Activated T-cell treated with anti-CD3 and anti-CD28 coated beads, Interleukin-2, amount 50 U/mL, for 4 hours (primary cell): ENCODE measurements at regions not wholly inside any gene's neighbourhood (a gene's known extent, or its start where the extent isn't known, plus 50 kb on each side); places are given as distances from the start of the nearest gene placed in this dataset.

ENCODE experiments used
- ATAC-seq, 2 donors: fragments of 200-7000 bp; cut with Tn5 transposase; one replicate each; pipeline ENCODE4 v1.10.0; 2021
- DNase-seq: peaks from one replicate; pipeline ENCODE4 v3.0.0-alpha.2; 2020
- H3K27me3 Mint-ChIP-seq: one replicate; pipeline ENCODE4 v1.8.0; 2021; ENCODE audit warnings: low read depth, mixed read lengths
- H3K36me3 Mint-ChIP-seq: one replicate; pipeline ENCODE4 v1.8.0; 2022; ENCODE audit warnings: mixed read lengths; ENCODE audit not compliant: insufficient read depth
- H3K4me1 Mint-ChIP-seq: one replicate; pipeline ENCODE4 v1.8.0; 2021; ENCODE audit warnings: low read depth, mixed read lengths
- H3K4me3 Mint-ChIP-seq: one replicate; pipeline ENCODE4 v1.8.0; 2021; ENCODE audit warnings: mild to moderate bottlenecking, moderate library complexity, mixed read lengths
- H3K9me3 Mint-ChIP-seq: one replicate; pipeline ENCODE4 v1.8.0; 2021; ENCODE audit warnings: mixed read lengths

DNA sequence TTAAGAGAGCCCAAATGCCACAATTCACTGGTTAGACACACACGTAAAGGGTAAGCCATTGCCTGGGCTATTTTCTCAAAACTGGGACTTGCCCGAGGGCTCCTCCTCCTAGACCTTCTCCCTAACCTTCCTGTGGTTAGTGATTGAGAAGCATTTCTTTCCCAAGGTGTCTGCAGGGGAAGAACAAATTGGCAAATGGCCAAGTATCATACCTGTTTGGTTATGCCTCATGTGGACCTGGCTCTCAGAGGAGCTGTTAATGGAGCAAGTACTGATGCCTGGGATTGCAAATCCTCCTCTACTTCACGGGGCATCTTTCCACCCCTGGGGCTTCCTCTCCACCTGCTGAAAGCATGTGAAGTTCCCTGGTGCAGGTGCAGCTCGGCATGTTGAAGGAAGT lies 187.5 kb upstream of the CYRIA start:
- Mint-ChIP-seq H3K36me3 (no peaks in the 10 kb centered on the region), H3K4me1 (no peaks in the 10 kb centered on the region), H3K4me3 (no peak overlapping the region), H3K27me3 (no peaks in the 10 kb centered on the region), H3K9me3 (peaks cover 5% of the 10 kb centered on the region)
- ATAC-seq (no peak), DNase-seq (no peak)

DNA sequence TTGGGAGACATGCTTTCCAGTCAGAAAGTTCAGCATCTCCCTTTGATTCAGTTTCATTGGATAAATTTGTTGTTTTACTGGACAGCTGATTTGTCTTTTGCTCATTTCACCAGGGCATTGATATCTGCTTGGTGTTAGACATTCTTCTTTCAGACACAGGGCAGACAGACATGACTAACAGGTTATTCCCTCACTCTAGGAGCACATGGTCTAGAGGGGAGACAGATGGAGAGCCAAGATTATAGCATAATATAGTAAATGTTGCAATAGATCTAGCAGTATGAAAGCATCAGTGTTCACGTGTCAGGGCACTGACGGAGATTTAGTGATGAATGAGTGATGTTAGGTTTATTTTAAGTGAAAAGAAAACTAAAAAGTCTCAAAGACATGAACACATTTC lies 187.0 kb upstream of the CYRIA start:
- DNase-seq (no peak), ATAC-seq (no peak)
- Mint-ChIP-seq H3K4me1 (no peaks in the 10 kb centered on the region), H3K9me3 (peaks cover under 1% of the 10 kb centered on the region), H3K27me3 (no peaks in the 10 kb centered on the region), H3K4me3 (no peak overlapping the region), H3K36me3 (no peaks in the 10 kb centered on the region)

DNA sequence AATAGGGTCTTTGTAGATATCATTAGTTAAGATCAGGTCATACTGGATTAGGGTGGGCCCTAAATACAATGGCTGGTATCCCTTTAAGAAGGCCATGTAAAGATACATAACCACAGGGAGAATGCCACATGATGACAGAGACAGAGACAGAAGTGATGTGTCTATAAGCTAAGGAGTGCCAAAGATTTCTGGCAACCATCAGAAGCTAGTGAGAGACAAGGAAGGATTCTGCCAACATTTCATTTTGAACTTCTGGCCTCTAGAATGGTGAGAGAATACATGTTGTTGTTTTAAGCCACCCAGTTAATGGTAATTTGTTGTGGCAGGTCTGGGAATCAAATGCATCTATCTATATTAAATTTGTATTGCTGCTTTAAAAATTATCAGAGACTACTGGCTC lies 185.5 kb upstream of the CYRIA start:
- Mint-ChIP-seq H3K4me1 (no peaks in the 10 kb centered on the region), H3K36me3 (no peaks in the 10 kb centered on the region), H3K4me3 (no peak overlapping the region), H3K9me3 (no peaks in the 10 kb centered on the region), H3K27me3 (no peaks in the 10 kb centered on the region)
- ATAC-seq: no peak
- DNase-seq: no peak

DNA sequence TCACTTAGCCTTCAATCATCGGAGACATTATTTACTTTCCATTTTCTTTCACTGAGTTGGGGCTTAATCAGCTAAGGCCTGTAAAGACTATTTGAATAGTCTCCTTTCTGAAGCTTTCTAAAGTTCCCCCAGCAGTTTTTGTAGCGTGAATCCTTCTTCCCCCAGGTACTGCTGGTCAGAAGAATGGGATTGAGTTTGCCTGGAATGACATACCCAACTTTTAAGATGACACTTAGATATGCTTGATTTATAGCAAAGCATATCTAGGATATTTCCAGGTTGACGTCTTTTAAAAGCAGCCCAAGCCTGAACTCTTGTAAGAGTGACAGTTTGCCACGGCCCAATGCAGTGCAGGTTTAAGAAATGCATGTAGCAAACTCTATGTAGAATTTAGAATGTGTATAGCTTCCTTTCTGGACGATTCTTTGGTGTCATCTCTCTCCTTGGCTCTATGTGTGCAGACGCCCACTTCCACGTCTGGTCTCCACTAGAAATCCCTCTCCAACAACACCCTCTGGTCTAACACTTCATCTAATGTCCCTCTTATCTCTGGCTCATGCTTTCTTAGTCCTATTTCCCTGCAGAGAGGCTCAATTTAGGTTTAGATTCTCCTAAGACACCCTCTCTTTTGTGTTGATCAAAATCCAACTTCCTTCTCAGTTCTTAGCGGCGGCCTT lies 175.0 kb upstream of the CYRIA start:
- Mint-ChIP-seq H3K4me1 (no peaks in the 10 kb centered on the region), H3K4me3 (no peak overlapping the region), H3K9me3 (peaks cover 2% of the 10 kb centered on the region), H3K27me3 (no peaks in the 10 kb centered on the region), H3K36me3 (no peaks in the 10 kb centered on the region)
- DNase-seq: no peak
- no peak for ATAC-seq

DNA sequence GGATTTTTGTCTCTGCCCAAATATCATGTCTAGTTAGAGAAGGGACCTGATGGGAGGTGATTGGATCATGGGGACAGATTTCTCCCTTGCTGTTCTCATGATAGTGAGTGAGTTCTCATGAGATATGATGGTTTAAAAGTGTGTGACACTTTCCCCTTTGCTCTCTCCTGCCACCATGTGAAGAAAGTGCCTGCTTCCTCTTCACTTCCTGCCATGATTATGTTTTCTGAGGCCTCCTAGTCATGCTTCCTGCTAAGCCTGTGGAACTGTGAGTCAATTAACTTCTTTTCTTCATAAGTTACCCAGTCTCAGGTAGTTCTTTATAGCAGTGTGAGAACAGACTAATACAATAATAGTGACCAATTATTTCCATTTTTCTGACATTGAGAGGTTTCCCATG lies 167.3 kb upstream of the CYRIA start:
- ATAC-seq: no peak
- H3K4me3 Mint-ChIP-seq: no peak overlapping the region
- no peaks in the 10 kb centered on the region for H3K4me1 Mint-ChIP-seq
- H3K36me3 Mint-ChIP-seq: no peaks in the 10 kb centered on the region
- no peaks in the 10 kb centered on the region for H3K27me3 Mint-ChIP-seq
- DNase-seq: no peak
- no peaks in the 10 kb centered on the region for H3K9me3 Mint-ChIP-seq

DNA sequence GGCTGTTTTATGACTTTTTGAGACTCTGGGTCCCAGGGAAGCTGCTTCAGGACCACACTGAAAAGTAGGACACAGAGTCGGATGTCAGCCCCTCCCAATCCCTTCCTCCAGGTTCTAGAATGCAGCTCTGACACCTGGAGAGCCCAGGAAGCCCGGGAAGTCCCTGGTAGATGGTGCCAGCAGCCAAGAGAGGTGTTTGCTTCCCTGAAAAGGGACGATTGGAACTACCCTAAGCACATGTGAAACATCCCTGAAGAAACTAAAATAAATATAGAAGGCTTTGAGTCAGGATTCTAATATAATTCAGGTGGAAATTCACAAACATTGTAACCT lies 163.2 kb upstream of the CYRIA start:
- ATAC-seq: no peak
- no peak overlapping the region for H3K4me3 Mint-ChIP-seq
- DNase-seq: no peak
- H3K9me3 Mint-ChIP-seq: peaks cover 4% of the 10 kb centered on the region
- H3K27me3 Mint-ChIP-seq: no peaks in the 10 kb centered on the region
- H3K4me1 Mint-ChIP-seq: no peaks in the 10 kb centered on the region
- H3K36me3 Mint-ChIP-seq: no peaks in the 10 kb centered on the region

DNA sequence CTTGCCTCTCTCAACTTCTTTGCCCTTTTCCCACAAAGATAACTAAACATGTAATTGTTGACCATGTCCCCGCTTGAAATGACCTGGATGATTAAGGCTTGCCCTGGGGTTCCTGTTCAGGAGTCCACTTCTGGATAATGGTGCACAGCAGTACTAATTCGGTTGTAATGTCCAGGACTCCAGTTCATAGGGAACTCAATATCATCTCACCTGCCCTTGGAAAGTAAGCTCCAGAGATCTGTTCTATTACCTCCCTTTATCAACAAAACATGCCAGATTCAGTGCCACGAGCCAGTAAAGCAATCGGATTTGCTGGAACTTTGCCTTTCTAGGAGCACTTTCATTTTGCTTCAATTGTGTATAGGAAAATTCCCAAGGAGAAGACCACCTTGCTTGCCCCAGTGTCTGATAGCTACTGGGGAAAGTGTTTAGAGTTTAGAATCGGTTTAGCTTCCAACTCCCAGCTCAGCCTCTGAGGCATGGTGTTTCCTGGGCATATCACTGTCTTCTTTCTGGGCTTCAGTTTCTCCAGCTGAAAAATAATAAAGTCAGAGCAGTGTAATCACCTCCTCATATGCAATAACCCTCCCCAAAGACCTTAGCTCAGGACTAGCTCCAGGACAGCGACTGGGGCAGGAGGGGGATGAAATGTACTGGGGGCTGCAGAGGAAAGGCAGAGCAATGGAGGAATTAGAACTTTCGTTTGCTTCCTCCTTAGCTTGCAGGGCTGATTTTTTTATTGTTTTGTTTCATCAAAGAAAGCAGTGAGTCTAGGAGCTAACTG lies 162.6 kb upstream of the CYRIA start:
- Mint-ChIP-seq H3K4me3 (no peak overlapping the region), H3K36me3 (no peaks in the 10 kb centered on the region), H3K4me1 (no peaks in the 10 kb centered on the region), H3K9me3 (peaks cover 4% of the 10 kb centered on the region), H3K27me3 (no peaks in the 10 kb centered on the region)
- no peak for ATAC-seq
- DNase-seq: no peak

DNA sequence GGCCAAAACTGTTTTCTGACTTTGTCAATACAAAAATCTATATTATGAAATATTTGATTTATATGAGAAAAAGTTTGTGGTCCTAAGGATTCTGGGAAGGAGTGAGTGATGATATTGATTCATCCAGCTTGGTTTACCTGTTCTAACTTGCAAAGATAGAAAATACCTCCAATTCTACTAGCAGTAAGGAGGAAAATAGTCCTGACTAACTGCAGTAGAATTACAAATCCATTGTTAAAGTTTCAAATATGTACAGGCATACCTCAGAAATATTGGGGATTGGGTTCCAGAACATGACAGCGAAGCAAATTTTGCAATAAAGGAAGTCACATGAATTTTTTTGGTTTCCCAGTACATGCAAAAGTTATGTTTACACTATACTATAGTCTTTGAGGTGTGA lies 158.8 kb upstream of the CYRIA start:
- no peaks in the 10 kb centered on the region for H3K27me3 Mint-ChIP-seq

DNA sequence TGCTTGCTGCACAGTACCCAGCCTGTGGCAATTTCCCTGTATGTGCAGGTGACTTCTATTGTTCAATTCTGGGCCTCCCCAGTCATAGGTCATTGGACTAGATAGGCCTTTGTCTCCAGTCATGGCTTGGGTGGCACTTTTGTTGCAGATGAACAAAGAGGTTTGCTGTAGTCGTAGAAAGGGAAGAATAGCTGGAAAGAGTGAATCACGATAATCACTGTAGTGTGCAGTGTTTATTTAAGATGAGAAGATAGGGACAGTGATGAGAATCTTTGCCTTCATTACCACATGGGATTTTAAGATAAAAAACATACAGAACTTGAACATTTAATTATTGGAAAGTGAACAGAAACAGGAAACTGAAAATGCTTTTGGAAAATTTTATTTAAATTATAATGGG lies 156.1 kb upstream of the CYRIA start:
- Mint-ChIP-seq H3K4me3 (no peak overlapping the region), H3K36me3 (no peaks in the 10 kb centered on the region), H3K27me3 (no peaks in the 10 kb centered on the region), H3K9me3 (peaks cover 4% of the 10 kb centered on the region), H3K4me1 (no peaks in the 10 kb centered on the region)
- no peak for ATAC-seq
- DNase-seq: no peak

More for the DNA sequence above, 158.8 kb upstream of the CYRIA start:
- Mint-ChIP-seq H3K9me3 (peaks cover 4% of the 10 kb centered on the region), H3K4me1 (no peaks in the 10 kb centered on the region), H3K36me3 (no peaks in the 10 kb centered on the region), H3K4me3 (no peak overlapping the region)
- ATAC-seq (no peak), DNase-seq (no peak)

DNA sequence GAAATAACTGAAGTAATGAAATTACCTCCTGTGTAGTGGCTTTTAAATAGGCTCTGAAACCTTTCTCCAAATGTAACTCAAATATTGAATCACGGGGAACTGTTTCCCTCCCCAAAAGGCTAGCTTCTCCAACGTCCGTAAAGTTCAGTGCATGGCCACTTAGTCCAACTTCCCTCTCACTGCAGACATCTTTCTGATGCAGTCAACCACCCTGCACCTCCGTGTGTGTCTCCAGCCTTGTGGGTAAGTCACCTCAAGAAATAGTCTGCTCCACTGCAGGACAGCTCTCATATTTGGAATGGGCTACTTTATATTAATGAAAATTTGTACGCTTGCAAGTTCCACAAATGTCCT lies 152.5 kb upstream of the CYRIA start:
- ATAC-seq: no peak
- no peak for DNase-seq
- H3K4me1 Mint-ChIP-seq: no peaks in the 10 kb centered on the region
- no peak overlapping the region for H3K4me3 Mint-ChIP-seq
- no peaks in the 10 kb centered on the region for H3K9me3 Mint-ChIP-seq
- no peaks in the 10 kb centered on the region for H3K27me3 Mint-ChIP-seq
- no peaks in the 10 kb centered on the region for H3K36me3 Mint-ChIP-seq

DNA sequence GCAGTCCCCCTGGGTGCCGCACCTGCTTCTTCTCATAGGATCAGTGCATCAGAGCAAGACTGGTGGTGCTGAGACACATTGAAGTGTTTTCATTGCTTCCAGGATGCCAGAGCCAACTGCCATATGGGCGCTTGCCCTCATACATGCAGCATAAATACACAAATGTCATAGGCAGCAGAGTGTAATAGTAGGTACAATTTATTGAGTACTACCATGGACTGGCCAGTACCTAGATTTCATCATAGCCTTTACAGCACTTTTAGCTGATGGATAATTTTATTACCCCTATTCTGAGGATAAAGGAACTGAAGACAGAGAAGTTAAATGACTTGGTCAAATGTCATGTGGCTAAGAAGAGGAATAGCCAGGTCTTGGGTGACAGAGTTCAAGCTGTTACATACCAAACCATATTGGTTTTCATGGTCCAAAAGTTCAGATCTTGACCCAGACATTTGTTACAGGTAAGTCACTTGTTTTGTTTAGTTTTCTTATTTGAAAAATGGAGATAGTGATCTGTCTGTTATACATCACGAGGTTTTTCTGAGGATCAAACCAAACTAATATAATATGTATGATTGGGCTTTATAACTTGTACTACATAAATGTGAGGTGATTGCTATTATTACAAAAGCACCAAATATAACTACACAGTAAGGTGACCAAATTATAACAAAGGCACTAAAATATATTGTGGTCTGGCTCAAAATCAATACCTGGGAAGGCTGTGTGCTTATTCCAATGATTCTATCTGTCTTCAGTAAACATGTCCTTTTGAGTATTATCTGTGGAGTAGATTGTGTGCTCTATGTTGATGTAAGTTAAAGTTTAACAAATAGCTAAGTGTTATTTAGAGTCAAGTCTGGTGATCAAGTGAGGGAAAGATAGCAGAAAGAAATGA lies 151.9 kb upstream of the CYRIA start:
- ATAC-seq: no peak

DNA sequence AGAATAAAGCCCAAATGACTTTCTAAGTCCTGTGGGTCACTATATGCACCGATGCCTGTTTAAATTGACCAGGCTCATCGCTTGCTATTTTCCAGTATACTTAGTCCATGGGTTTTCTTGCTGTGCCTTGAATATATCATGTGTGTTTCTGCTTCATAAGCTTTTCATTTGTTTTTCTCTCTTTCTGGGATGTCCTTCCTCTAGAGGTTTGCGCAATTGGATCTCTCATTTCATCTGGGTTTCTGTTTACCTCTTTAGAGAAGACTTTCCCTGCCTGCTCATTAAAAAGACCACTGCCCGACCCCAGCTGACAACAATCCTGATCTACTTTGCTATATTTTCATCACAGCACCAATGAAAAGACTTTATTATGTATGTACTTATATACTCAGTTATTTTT lies 150.9 kb upstream of the CYRIA start:
- Mint-ChIP-seq H3K27me3 (no peaks in the 10 kb centered on the region), H3K4me1 (no peaks in the 10 kb centered on the region), H3K36me3 (no peaks in the 10 kb centered on the region), H3K4me3 (no peak overlapping the region), H3K9me3 (no peaks in the 10 kb centered on the region)
- DNase-seq (no peak), ATAC-seq (no peak)

More for the DNA sequence above, 151.9 kb upstream of the CYRIA start:
- Mint-ChIP-seq H3K4me1 (no peaks in the 10 kb centered on the region), H3K36me3 (no peaks in the 10 kb centered on the region), H3K27me3 (no peaks in the 10 kb centered on the region), H3K4me3 (no peak overlapping the region), H3K9me3 (no peaks in the 10 kb centered on the region)
- no peak for DNase-seq

DNA sequence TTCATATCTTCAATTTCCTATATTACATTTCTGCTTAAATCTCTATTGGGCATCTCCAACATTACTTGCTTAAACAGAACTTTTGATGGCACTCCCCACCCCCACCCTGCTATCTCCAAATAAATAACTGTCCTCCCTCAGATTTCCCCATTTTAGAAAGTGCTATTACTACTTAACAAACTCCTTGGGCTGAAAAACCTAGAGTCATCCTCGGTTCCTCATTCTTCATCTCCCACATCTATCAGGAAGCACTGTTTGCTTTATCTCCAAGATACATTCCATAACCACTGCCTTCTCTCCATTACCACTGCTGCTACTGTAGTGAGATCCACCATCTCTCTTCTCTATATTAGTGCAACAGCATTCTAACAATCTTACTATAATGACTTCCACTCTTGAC lies 150.4 kb upstream of the CYRIA start:
- H3K27me3 Mint-ChIP-seq: no peaks in the 10 kb centered on the region
- DNase-seq (no peak), ATAC-seq (no peak)
- H3K4me3 Mint-ChIP-seq: no peak overlapping the region
- no peaks in the 10 kb centered on the region for H3K9me3 Mint-ChIP-seq
- H3K36me3 Mint-ChIP-seq: no peaks in the 10 kb centered on the region
- H3K4me1 Mint-ChIP-seq: no peaks in the 10 kb centered on the region

DNA sequence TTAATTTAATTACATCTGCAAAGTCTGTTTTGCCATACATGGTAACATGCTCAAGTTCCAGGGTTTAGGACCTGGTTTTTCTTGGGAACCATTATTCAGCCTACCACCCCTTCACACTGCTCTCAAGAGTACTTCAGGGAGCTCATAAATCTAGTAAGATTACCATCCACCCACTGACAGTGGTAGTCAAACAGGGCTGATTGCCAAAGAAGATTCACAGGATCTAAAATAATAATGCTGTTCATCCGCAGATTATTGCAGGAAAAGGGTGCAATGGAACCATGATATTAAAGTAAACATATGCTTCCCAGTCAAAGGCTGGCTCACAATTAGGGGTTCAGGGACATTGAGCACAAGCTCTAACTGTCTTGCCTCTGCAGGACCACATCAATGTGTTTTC lies 148.0 kb upstream of the CYRIA start:
- Mint-ChIP-seq H3K9me3 (no peaks in the 10 kb centered on the region), H3K36me3 (no peaks in the 10 kb centered on the region), H3K4me3 (no peak overlapping the region), H3K4me1 (no peaks in the 10 kb centered on the region), H3K27me3 (no peaks in the 10 kb centered on the region)
- DNase-seq (no peak), ATAC-seq (no peak)

DNA sequence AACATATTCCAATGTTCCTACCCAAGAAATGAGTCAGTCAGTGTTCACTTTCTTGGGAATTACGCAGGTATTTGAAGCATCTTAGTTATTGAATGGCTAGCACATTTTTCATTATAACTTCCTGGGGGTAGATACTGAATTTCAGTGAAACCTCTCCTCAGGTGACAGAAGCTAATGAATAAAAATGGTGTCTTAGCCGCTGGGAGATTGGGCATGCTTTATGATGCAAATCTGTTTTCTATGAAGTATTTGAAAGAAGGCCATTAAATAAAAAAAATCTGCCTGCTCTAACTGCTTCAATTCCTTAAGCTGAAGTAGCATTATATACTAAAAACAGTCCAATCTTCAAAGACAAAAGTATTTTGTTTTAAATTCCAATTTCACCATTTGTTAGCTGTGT lies 132.8 kb upstream of the CYRIA start:
- H3K4me3 Mint-ChIP-seq: no peak overlapping the region
- H3K4me1 Mint-ChIP-seq: no peaks in the 10 kb centered on the region
- H3K27me3 Mint-ChIP-seq: no peaks in the 10 kb centered on the region
- no peak for ATAC-seq
- H3K9me3 Mint-ChIP-seq: no peaks in the 10 kb centered on the region
- H3K36me3 Mint-ChIP-seq: no peaks in the 10 kb centered on the region
- no peak for DNase-seq
